SU-DHL-6 (cell line): ENCODE measurements at regions not wholly inside any gene's neighbourhood (a gene's known extent, or its start where the extent isn't known, plus 50 kb on each side); places are given as distances from the start of the nearest gene placed in this dataset.

Experiments
- H2AFZ ChIP-seq: fragments of 200-600 bp; sonication (generic); 2 replicates; pipeline ENCODE4 v1.6.1; 2014; ENCODE audit warnings: low read depth, mild to moderate bottlenecking, moderate library complexity, mixed read lengths, antibody characterized with exemption, low read length; ENCODE audit not compliant: severe bottlenecking
- H3F3A ChIP-seq: fragments of 200-600 bp; shearing (Covaris generic); 2 replicates; pipeline ENCODE4 v1.6.0; 2016; ENCODE audit warnings: antibody characterized with exemption, mild to moderate bottlenecking; ENCODE audit not compliant: insufficient read depth
- H3K27ac ChIP-seq: fragments of 200-600 bp; sonication (generic); 2 replicates; pipeline ENCODE4 v1.5.1; 2016; ENCODE audit warnings: low read depth, mild to moderate bottlenecking, low read length, moderate library complexity, mixed read lengths
- H3K27me3 ChIP-seq: fragments of 200-600 bp; sonication (generic), shearing (Covaris generic); 2 replicates; pipeline ENCODE4 v1.6.0; 2014; ENCODE audit warnings: mild to moderate bottlenecking, low read length
- H3K36me3 ChIP-seq: fragments of 200-600 bp; sonication (generic); 2 replicates; pipeline ENCODE4 v1.6.1; 2014; ENCODE audit warnings: mild to moderate bottlenecking, low read length, mixed read lengths
- H3K4me2 ChIP-seq: fragments of 300-600, 200-600 bp; shearing (Covaris generic), sonication (generic); 2 replicates; pipeline ENCODE4 v1.6.0; 2014; ENCODE audit warnings: low read length, low read depth, mild to moderate bottlenecking; ENCODE audit not compliant: poor library complexity, severe bottlenecking
- H3K4me3 ChIP-seq: fragments of 200-600 bp; sonication (generic); 2 replicates; pipeline ENCODE4 v1.5.1; 2014; ENCODE audit warnings: antibody characterized with exemption, low read length, mild to moderate bottlenecking, mixed read lengths; ENCODE audit not compliant: insufficient read depth, poor library complexity, severe bottlenecking
- H3K79me2 ChIP-seq: fragments of 200-600 bp; sonication (generic); 2 replicates; pipeline ENCODE4 v1.6.1; 2014; ENCODE audit warnings: mild to moderate bottlenecking, low read length, moderate library complexity; ENCODE audit not compliant: insufficient read depth
- H3K9ac ChIP-seq: fragments of 200-600 bp; sonication (generic); 2 replicates; pipeline ENCODE4 v1.7.0; 2014; ENCODE audit warnings: mild to moderate bottlenecking, low read length
- H3K9me2 ChIP-seq: fragments of 200-600 bp; sonication (generic); replicated peaks from 2 replicates; pipeline ENCODE4 v1.6.1; 2014; ENCODE audit warnings: low read length; ENCODE audit not compliant: insufficient read depth
- H3K9me3 ChIP-seq: fragments of 200-600 bp; sonication (generic); 2 replicates; pipeline ENCODE4 v1.6.1; 2014; ENCODE audit warnings: low read length, mixed read lengths; ENCODE audit not compliant: insufficient read depth
- H4K20me1 ChIP-seq: fragments of 200-600 bp; sonication (generic); 2 replicates; pipeline ENCODE4 v1.6.1; 2014; ENCODE audit warnings: low read depth, mild to moderate bottlenecking, antibody characterized with exemption, low read length, moderate library complexity, mixed read lengths
- EZH2phosphoT487 ChIP-seq: fragments of 200-600 bp; sonication (generic), shearing (Covaris generic); conservative IDR thresholded peaks from 2 replicates; pipeline ENCODE4 v1.6.1; 2018; ENCODE audit warnings: mild to moderate bottlenecking, antibody characterized with exemption, low read length, moderate library complexity, mixed read lengths
- TF ChIP-seq, protein P1 (sequence below): fragments of 200-600 bp; sonication (generic); IDR thresholded peaks from one replicate; pipeline ENCODE4 v1.5.1; 2017; ENCODE audit warnings: antibody characterized with exemption, mild to moderate bottlenecking, low read length, moderate library complexity; ENCODE audit not compliant: insufficient read depth, poor library complexity, severe bottlenecking

GRCh38 chr15:81924729-81925128 is 121.1 kb downstream of the MEX3B start:
- H3K79me2 ChIP-seq = no peaks in the 10 kb centered on the region
- no peaks in the 10 kb centered on the region for H4K20me1 ChIP-seq
- H3K27me3 ChIP-seq = no peaks in the 10 kb centered on the region
- no peak for TF ChIP-seq EZH2phosphoT487
- TF ChIP-seq, protein P1, sequence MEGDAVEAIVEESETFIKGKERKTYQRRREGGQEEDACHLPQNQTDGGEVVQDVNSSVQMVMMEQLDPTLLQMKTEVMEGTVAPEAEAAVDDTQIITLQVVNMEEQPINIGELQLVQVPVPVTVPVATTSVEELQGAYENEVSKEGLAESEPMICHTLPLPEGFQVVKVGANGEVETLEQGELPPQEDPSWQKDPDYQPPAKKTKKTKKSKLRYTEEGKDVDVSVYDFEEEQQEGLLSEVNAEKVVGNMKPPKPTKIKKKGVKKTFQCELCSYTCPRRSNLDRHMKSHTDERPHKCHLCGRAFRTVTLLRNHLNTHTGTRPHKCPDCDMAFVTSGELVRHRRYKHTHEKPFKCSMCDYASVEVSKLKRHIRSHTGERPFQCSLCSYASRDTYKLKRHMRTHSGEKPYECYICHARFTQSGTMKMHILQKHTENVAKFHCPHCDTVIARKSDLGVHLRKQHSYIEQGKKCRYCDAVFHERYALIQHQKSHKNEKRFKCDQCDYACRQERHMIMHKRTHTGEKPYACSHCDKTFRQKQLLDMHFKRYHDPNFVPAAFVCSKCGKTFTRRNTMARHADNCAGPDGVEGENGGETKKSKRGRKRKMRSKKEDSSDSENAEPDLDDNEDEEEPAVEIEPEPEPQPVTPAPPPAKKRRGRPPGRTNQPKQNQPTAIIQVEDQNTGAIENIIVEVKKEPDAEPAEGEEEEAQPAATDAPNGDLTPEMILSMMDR = no peak
- no peak overlapping the region for H3K4me2 ChIP-seq
- H2AFZ ChIP-seq = no peak overlapping the region
- no peak overlapping the region for H3K9ac ChIP-seq
- no peaks in the 10 kb centered on the region for H3F3A ChIP-seq
- no peaks in the 10 kb centered on the region for H3K9me3 ChIP-seq
- no peak overlapping the region for H3K27ac ChIP-seq
- no peaks in the 10 kb centered on the region for H3K9me2 ChIP-seq
- H3K36me3 ChIP-seq = no peaks in the 10 kb centered on the region
- no peak overlapping the region for H3K4me3 ChIP-seq

DNA sequence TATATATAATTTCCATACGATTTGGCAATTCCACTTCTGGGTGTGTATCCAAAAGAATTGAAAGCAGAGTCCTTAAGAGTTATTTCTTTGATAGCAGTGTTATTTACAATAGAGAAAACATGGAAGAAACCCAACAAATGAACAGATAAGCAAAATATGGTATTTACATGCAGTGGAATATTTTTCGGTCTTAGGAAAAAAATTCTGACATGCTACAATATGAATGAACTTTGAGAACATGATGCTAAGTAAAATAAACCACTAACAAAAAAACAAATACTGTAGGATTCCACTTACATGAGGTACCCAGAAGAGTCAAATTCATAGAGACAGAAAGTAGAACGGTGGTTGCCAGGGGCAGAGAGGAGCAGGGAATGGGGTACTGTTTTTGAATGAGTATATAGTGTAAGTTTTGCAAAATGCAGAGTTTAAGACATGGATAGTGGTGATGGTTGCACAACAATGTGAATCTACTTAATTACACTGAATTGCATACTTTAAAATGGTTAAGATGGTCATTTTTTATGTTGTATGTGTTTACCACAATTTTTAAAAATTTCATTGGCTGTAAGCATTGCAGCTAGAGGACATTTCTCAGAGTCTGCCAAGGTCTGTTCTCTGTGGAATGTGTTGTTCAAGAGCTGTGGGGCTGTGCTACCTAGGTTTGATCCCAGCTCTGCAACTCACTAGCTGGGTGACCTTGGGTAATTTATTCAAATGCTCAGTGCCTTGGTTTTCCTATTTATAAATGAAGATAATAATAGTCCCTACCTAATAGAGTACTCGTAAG is 122.1 kb downstream of the MEX3B start:
- Histone ChIP-seq H3K27ac (no peak overlapping the region), H3K9ac (no peak overlapping the region), H3F3A (no peaks in the 10 kb centered on the region), H3K79me2 (no peaks in the 10 kb centered on the region), H3K36me3 (no peaks in the 10 kb centered on the region), H3K9me3 (peaks cover 6% of the 10 kb centered on the region; the same call in 1 of the 2 replicates), H3K9me2 (no peaks in the 10 kb centered on the region), H2AFZ (no peak overlapping the region), H3K4me3 (no peak overlapping the region), H3K4me2 (no peak overlapping the region), H4K20me1 (no peaks in the 10 kb centered on the region), H3K27me3 (no peaks in the 10 kb centered on the region)
- TF ChIP-seq, protein P1 = no peak
- TF ChIP-seq EZH2phosphoT487 = no peak

- Histone ChIP-seq H3K79me2 (no peaks in the 10 kb centered on the region), H3K9me2 (no peaks in the 10 kb centered on the region)
- TF ChIP-seq, protein P1 = no peak
- no peak for TF ChIP-seq EZH2phosphoT487
Measured at GRCh38 chr15:81922143-81922542, 123.7 kb downstream of the MEX3B start.

More at GRCh38 chr15:81922143-81922542, 123.7 kb downstream of the MEX3B start:
- Histone ChIP-seq H3K9ac (no peak overlapping the region), H3K4me3 (no peak overlapping the region), H3K4me2 (no peak overlapping the region), H3K9me3 (peaks cover 10% of the 10 kb centered on the region; the same call in 1 of the 2 replicates), H4K20me1 (no peaks in the 10 kb centered on the region), H3K27me3 (no peaks in the 10 kb centered on the region), H3F3A (no peaks in the 10 kb centered on the region), H2AFZ (no peak overlapping the region), H3K27ac (no peak overlapping the region), H3K36me3 (no peaks in the 10 kb centered on the region)
